Activated CD4-positive, alpha-beta T cell treated with anti-CD3 and anti-CD28 coated beads, Interleukin-10, Interleukin-2, amounts not matched to agents 100 ng/mL and 50 ng/mL, durations not matched to agents 16 hours and 8 hours (primary cell): ENCODE measurements at regions not wholly inside any gene's neighbourhood (a gene's known extent, or its start where the extent isn't known, plus 50 kb on each side); places are given as distances from the start of the nearest gene placed in this dataset.

Experiments
- DNase-seq: peaks from one replicate; pipeline ENCODE4 v3.0.0-alpha.2; 2020

GRCh38 chr6:22041797-22042480 is 254.9 kb downstream of the PRL start:
- DNase-seq: no peak

- DNase-seq: no peak
These were observed 254.1 kb downstream of the PRL start for GRCh38 chr6:22042706-22043105.

GRCh38 chr6:22043284-22043962 is 253.4 kb downstream of the PRL start:
- DNase-seq: no peak

GRCh38 chr6:22045261-22045912 is 251.4 kb downstream of the PRL start:
- DNase-seq: no peak

- DNase-seq: no peak
These were observed 247.8 kb downstream of the PRL start for GRCh38 chr6:22049002-22049401.

GRCh38 chr6:22053391-22053997 is 243.3 kb downstream of the PRL start:
- no peak for DNase-seq

- DNase-seq: no peak
These were observed 240.4 kb downstream of the PRL start for GRCh38 chr6:22056398-22056797.

GRCh38 chr6:22057962-22058361 is 238.9 kb downstream of the PRL start:
- no peak for DNase-seq

GRCh38 chr6:22059126-22059525 is 237.7 kb downstream of the PRL start:
- DNase-seq: no peak

GRCh38 chr6:22059946-22060345 is 236.9 kb downstream of the PRL start:
- no peak for DNase-seq

GRCh38 chr6:22062807-22063408 is 233.9 kb downstream of the PRL start:
- DNase-seq: peak; percentile 86

- DNase-seq: peak; percentile 56
These were observed 232.3 kb downstream of the PRL start for GRCh38 chr6:22064558-22064957.

GRCh38 chr6:22067122-22067521 is 229.7 kb downstream of the PRL start:
- DNase-seq: no peak

- no peak for DNase-seq
These were observed 229.2 kb downstream of the PRL start for GRCh38 chr6:22067671-22068070.

GRCh38 chr6:22068561-22069305 is 228.1 kb downstream of the PRL start:
- DNase-seq: peak; percentile 85

GRCh38 chr6:22069306-22069800 is 227.5 kb downstream of the PRL start:
- no peak for DNase-seq

- no peak for DNase-seq
These were observed 225.4 kb downstream of the PRL start for GRCh38 chr6:22071270-22072041.

GRCh38 chr6:22072949-22073348 is 223.9 kb downstream of the PRL start:
- DNase-seq: no peak

- no peak for DNase-seq
These were observed 223.2 kb downstream of the PRL start for GRCh38 chr6:22073516-22074198.

GRCh38 chr6:22078288-22078687 is 218.5 kb downstream of the PRL start:
- DNase-seq: no peak
